Karpas-422 (cell line): ENCODE measurements at regions not wholly inside any gene's neighbourhood (a gene's known extent, or its start where the extent isn't known, plus 50 kb on each side); places are given as distances from the start of the nearest gene placed in this dataset.

Source experiments
- DNase-seq: peaks from one replicate; pipeline ENCODE4 v3.0.0-alpha.2; 2015
- H2AFZ ChIP-seq: fragments of 200-600 bp; sonication (generic); 2 replicates; pipeline ENCODE4 v1.6.1; 2014; ENCODE audit warnings: antibody characterized with exemption, low read length, mixed read lengths
- H3K27ac ChIP-seq: fragments of 200-600 bp; sonication (generic); 2 replicates; pipeline ENCODE4 v1.5.1; 2014; ENCODE audit warnings: mild to moderate bottlenecking, low read length, moderate library complexity
- H3K27me3 ChIP-seq: fragments of 200-600 bp; sonication (generic); 2 replicates; pipeline ENCODE4 v1.6.1; 2014; ENCODE audit warnings: low read length, mixed read lengths
- H3K36me3 ChIP-seq: fragments of 200-600 bp; sonication (generic); 2 replicates; pipeline ENCODE4 v1.6.1; 2014; ENCODE audit warnings: low read length, mixed read lengths; ENCODE audit not compliant: insufficient read depth
- H3K4me1 ChIP-seq: fragments of 200-600 bp; sonication (generic); 2 replicates; pipeline ENCODE4 v1.6.1; 2014; ENCODE audit warnings: mild to moderate bottlenecking, low read length, mixed read lengths
- H3K4me2 ChIP-seq: fragments of 200-600 bp; sonication (generic); 2 replicates; pipeline ENCODE4 v1.6.1; 2014; ENCODE audit warnings: low read length, low read depth, mild to moderate bottlenecking; ENCODE audit not compliant: poor library complexity, severe bottlenecking
- H3K4me3 ChIP-seq: fragments of 200-600 bp; sonication (generic); 2 replicates; pipeline ENCODE4 v1.5.1; 2014; ENCODE audit warnings: mild to moderate bottlenecking, antibody characterized with exemption, low read length, mixed read lengths
- H3K79me2 ChIP-seq: fragments of 200-600 bp; sonication (generic); 2 replicates; pipeline ENCODE4 v1.6.1; 2014; ENCODE audit warnings: mild to moderate bottlenecking, low read length, mixed read lengths
- H3K9ac ChIP-seq: fragments of 200-600 bp; sonication (generic); 2 replicates; pipeline ENCODE4 v1.6.0; 2014; ENCODE audit warnings: low read length
- H3K9me2 ChIP-seq: fragments of 200-600 bp; sonication (generic), shearing (Covaris generic); replicated peaks from 2 replicates; pipeline ENCODE4 v1.6.0; 2014; ENCODE audit warnings: mild to moderate bottlenecking, low read length, moderate library complexity; ENCODE audit not compliant: insufficient read depth
- H3K9me3 ChIP-seq: fragments of 300-700, 200-600 bp; sonication (generic); 2 replicates; pipeline ENCODE4 v1.6.1; 2014; ENCODE audit warnings: low read length, mixed read lengths
- H4K20me1 ChIP-seq: fragments of 200-600 bp; sonication (generic); 2 replicates; pipeline ENCODE4 v1.6.1; 2014; ENCODE audit warnings: mild to moderate bottlenecking, antibody characterized with exemption, low read length, low read depth; ENCODE audit not compliant: insufficient read depth

DNA sequence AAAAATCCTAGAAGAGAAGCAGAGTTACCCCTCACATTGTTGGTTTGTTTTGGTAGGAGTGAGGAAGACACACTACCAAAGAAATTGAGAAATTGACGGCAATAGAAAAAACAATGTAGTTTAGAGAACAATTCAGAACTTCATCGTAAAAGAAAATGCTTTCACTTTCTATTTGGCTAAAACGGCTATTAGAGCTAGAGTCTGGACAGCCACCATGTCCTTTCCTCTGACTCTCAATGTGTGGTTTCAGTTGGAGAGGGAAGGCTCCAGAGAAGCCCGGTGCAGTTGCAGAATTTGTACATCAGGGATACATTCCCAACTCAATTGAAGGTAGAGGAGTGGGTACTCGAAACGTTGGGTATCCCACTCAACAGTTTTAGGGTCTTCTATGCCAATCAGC, 535.3 kb downstream of the GALC start:
- no peak for DNase-seq
- Histone ChIP-seq H3K9ac (no peak overlapping the region), H3K36me3 (no peaks in the 10 kb centered on the region), H3K27me3 (no peaks in the 10 kb centered on the region), H3K4me1 (peaks cover 17% of the 10 kb centered on the region), H3K79me2 (no peaks in the 10 kb centered on the region), H3K9me3 (no peaks in the 10 kb centered on the region), H3K4me2 (peak overlapping the region; percentile 27), H3K4me3 (no peak overlapping the region), H3K9me2 (no peaks in the 10 kb centered on the region), H3K27ac (no peak overlapping the region), H2AFZ (0 out of 2 replicates have a peak overlapping the region, but pooled peaks have one; percentile 21), H4K20me1 (no peaks in the 10 kb centered on the region)

DNA sequence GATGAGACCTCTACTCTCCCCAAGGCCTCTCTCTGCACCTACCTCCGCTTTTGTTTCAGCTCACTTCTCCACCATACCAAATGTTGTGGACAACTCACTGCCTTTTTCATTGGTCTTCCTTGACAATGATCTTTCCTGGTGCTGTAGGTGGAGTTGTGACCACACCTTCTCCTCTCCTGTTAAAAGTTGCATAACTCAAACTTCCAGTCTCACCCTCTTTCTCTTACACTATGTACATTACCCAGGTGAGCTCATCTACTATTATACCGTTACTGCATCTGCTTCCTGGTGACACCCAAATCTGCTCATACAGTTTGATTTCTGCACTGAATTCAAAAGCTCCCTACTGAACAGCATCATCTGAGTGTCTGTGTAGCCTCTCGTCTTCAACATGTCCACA, 542.8 kb downstream of the GALC start:
- Histone ChIP-seq H3K4me3 (no peak overlapping the region), H3K9me2 (peaks cover 4% of the 10 kb centered on the region; the same call in 1 of the 2 replicates), H3K27me3 (no peaks in the 10 kb centered on the region), H3K27ac (no peak overlapping the region), H3K9me3 (no peaks in the 10 kb centered on the region), H3K36me3 (no peaks in the 10 kb centered on the region), H2AFZ (no peak overlapping the region), H3K4me2 (no peak overlapping the region), H3K9ac (no peak overlapping the region), H3K79me2 (no peaks in the 10 kb centered on the region), H4K20me1 (no peaks in the 10 kb centered on the region), H3K4me1 (no peaks in the 10 kb centered on the region)
- no peak for DNase-seq

DNA sequence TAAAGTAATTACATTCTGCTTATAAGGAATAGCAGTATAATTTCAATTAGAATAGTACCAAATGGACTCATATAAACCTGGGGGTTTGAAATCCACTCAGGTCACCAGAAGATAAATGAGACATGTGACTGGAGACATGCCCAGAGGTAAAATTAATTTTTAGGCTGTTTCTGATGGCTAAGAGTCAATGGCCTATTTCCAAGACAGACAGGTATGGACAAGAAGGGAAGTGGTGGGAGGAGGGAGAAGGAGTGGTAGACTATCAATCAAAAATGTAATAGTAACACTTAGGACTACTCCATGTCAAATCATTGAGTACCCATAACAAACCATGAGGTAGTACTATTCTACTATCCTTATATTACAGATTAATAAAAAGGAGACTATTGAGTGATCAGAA, 544.0 kb downstream of the GALC start:
- H3K4me1 ChIP-seq: no peaks in the 10 kb centered on the region
- H3K9me3 ChIP-seq: no peaks in the 10 kb centered on the region
- H3K79me2 ChIP-seq: no peaks in the 10 kb centered on the region
- no peak for DNase-seq
- no peaks in the 10 kb centered on the region for H3K36me3 ChIP-seq
- H2AFZ ChIP-seq: no peak overlapping the region
- no peak overlapping the region for H3K4me2 ChIP-seq
- H3K27ac ChIP-seq: no peak overlapping the region
- no peaks in the 10 kb centered on the region for H4K20me1 ChIP-seq
- no peak overlapping the region for H3K4me3 ChIP-seq
- H3K9ac ChIP-seq: no peak overlapping the region
- peaks cover 4% of the 10 kb centered on the region; the same call in 1 of the 2 replicates for H3K9me2 ChIP-seq
- no peaks in the 10 kb centered on the region for H3K27me3 ChIP-seq

DNA sequence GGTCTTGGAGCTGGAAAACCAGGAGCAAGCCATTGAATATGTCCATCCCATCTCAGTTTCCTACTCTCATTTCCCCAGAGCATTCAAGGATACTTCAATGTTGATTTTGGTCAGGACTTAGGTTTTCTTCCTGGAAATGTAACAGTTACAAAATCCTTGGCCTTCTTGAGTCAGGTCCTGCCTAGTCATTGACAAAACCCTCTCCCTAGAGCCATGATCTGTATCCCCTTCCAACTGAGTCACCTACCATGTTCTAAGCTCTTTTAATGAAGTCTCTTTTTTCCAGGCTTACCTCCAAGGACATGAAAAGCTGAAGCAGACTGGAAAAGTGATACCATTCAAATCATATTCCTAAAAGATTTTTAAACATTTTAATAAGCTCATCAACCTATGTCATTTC, 549.2 kb downstream of the GALC start:
- Histone ChIP-seq H3K9ac (no peak overlapping the region), H4K20me1 (no peaks in the 10 kb centered on the region), H3K36me3 (peaks cover 4% of the 10 kb centered on the region; the same call in 1 of the 2 replicates), H3K4me2 (no peak overlapping the region), H3K27ac (no peak overlapping the region), H3K9me2 (no peaks in the 10 kb centered on the region), H3K4me3 (no peak overlapping the region), H3K79me2 (no peaks in the 10 kb centered on the region), H2AFZ (no peak overlapping the region), H3K4me1 (no peaks in the 10 kb centered on the region), H3K9me3 (no peaks in the 10 kb centered on the region), H3K27me3 (no peaks in the 10 kb centered on the region)
- DNase-seq: no peak

DNA sequence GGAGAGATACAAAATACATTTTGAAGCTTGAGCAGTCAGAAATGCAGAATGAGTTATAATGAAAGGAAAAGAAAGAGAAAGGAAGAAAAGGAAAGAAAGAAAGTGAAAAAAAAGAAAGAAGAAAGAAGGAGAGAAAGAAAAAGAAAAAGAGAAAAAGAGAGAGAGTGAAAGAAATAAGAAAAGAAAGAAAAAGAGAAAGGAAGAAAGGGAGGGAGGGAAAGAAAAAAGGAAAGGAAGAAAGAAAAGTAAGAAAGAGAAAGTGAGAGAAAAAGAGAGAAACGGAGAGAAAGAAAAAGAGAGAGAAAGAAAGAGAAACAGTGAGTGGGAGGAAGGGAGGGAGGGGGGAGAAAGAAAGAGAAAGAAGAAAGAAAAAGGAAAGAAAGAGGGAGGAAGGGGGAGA, 549.9 kb downstream of the GALC start:
- Histone ChIP-seq H3K36me3 (peaks cover 4% of the 10 kb centered on the region; the same call in 1 of the 2 replicates), H3K27ac (no peak overlapping the region), H3K4me1 (no peaks in the 10 kb centered on the region), H3K4me2 (no peak overlapping the region), H3K9me3 (no peaks in the 10 kb centered on the region), H3K9me2 (no peaks in the 10 kb centered on the region), H3K9ac (no peak overlapping the region), H3K27me3 (no peaks in the 10 kb centered on the region), H4K20me1 (no peaks in the 10 kb centered on the region), H3K4me3 (no peak overlapping the region), H2AFZ (no peak overlapping the region), H3K79me2 (no peaks in the 10 kb centered on the region)
- DNase-seq: no peak

DNA sequence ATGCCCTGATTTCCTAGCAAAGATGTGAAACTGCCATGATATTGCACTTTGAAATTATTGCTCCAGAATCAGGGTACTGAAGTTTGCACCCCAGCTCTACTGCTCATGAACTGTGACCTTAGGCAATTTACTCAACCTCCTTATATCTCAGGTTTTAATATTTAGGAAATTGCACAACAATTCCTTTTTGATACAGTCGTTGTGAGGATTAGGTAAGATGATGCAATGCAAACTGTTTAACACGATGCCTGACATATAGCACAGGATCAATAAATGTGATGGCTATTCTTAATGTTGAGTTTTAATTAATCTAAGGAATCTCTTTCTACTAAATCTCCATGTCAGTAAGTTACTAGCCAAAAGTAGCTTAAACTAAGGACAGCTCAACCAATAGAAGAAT, 555.8 kb downstream of the GALC start:
- Histone ChIP-seq H3K4me3 (no peak overlapping the region), H3K9me2 (no peaks in the 10 kb centered on the region), H3K27me3 (no peaks in the 10 kb centered on the region), H3K79me2 (no peaks in the 10 kb centered on the region), H3K27ac (no peak overlapping the region), H3K4me2 (no peak overlapping the region), H3K9ac (no peak overlapping the region), H3K36me3 (peaks cover 4% of the 10 kb centered on the region; the same call in 1 of the 2 replicates), H3K4me1 (no peaks in the 10 kb centered on the region; the same call in 1 of the 2 replicates), H2AFZ (no peak overlapping the region), H3K9me3 (no peaks in the 10 kb centered on the region), H4K20me1 (no peaks in the 10 kb centered on the region)
- DNase-seq: no peak

DNA sequence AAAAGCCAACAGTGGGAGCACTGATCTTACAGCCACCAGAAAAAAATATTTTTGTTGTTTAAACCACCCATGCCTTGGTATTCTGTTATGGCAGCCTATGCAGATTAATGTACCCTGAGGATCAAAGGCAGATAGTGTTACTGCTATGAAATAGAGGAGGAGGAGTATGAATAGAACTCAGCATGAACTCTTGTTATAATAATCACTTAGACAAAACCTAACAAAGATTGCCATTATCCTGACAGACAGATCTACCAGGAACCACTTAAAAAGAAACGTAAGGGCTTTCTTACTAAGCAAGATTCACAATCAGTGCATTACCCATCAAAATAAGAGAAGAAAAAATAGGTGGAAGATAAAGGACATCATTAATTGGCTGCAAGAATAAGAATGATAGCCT, 558.3 kb downstream of the GALC start:
- H2AFZ ChIP-seq: no peak overlapping the region
- no peak overlapping the region for H3K9ac ChIP-seq
- peaks cover 3% of the 10 kb centered on the region; the same call in 1 of the 2 replicates for H3K36me3 ChIP-seq
- H3K4me1 ChIP-seq: no peaks in the 10 kb centered on the region; the same call in 1 of the 2 replicates
- no peak overlapping the region for H3K4me3 ChIP-seq
- no peak overlapping the region for H3K27ac ChIP-seq
- H3K79me2 ChIP-seq: no peaks in the 10 kb centered on the region
- H3K4me2 ChIP-seq: no peak overlapping the region
- no peaks in the 10 kb centered on the region for H3K9me3 ChIP-seq
- no peaks in the 10 kb centered on the region for H4K20me1 ChIP-seq
- no peaks in the 10 kb centered on the region for H3K9me2 ChIP-seq
- DNase-seq: no peak
- H3K27me3 ChIP-seq: no peaks in the 10 kb centered on the region

DNA sequence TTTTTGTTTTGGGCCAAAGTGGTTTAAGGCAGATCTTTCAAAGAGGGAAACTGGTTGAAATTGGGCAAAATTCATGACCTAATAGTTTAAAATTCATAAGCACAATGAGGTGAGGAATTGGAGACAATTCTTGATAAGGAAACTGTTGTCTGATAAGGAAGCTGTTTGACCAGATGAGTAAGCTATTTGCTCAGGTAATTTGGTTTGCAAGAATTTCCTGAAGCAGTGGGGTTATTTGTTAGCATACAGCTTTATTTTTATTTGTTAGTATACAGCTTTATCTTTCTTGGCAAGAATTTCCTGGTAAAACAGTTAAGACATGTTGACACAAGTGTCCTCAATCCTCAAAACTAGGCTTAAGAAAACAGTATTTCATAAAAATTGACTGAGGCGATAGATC, 559.0 kb downstream of the GALC start:
- DNase-seq: no peak
- H3K36me3 ChIP-seq: peaks cover 3% of the 10 kb centered on the region; the same call in 1 of the 2 replicates
- no peaks in the 10 kb centered on the region; the same call in 1 of the 2 replicates for H3K4me1 ChIP-seq
- no peaks in the 10 kb centered on the region for H3K79me2 ChIP-seq
- no peaks in the 10 kb centered on the region for H4K20me1 ChIP-seq
- H3K4me3 ChIP-seq: no peak overlapping the region
- H3K9ac ChIP-seq: no peak overlapping the region
- no peak overlapping the region for H3K27ac ChIP-seq
- H3K4me2 ChIP-seq: no peak overlapping the region
- H3K9me3 ChIP-seq: no peaks in the 10 kb centered on the region
- no peaks in the 10 kb centered on the region for H3K27me3 ChIP-seq
- H3K9me2 ChIP-seq: no peaks in the 10 kb centered on the region
- no peak overlapping the region for H2AFZ ChIP-seq

DNA sequence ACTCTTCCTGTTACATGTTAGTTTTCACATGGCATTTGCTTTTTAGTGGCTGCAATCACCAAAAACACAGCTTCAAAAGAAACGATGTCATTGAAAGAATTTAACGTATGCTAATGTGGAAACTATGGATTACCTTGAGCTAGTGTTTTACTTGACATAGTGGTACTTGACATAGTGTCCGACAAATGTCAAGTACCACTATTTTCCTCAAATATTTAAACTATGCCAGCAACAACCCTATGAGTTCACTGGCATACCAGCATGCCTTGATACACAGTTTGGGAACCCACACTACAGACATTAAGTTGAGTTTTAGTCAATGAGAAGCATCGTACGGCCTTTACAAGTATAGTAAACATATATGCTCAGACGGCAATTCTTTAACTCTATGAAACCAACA, 560.3 kb downstream of the GALC start:
- H3K9me3 ChIP-seq: no peaks in the 10 kb centered on the region
- no peaks in the 10 kb centered on the region for H3K79me2 ChIP-seq
- no peaks in the 10 kb centered on the region for H3K27me3 ChIP-seq
- no peak overlapping the region for H3K27ac ChIP-seq
- no peak overlapping the region for H3K4me2 ChIP-seq
- no peak overlapping the region for H2AFZ ChIP-seq
- H3K36me3 ChIP-seq: 0 out of 2 replicates have a peak, but pooled peaks cover 3% of the 10 kb centered on the region
- H3K4me3 ChIP-seq: no peak overlapping the region
- no peaks in the 10 kb centered on the region; the same call in 1 of the 2 replicates for H3K4me1 ChIP-seq
- DNase-seq: no peak
- H3K9me2 ChIP-seq: no peaks in the 10 kb centered on the region
- H4K20me1 ChIP-seq: no peaks in the 10 kb centered on the region
- H3K9ac ChIP-seq: no peak overlapping the region
